ENCODE measurements at regions not wholly inside any gene's neighbourhood (a gene's known extent, or its start where the extent isn't known, plus 50 kb on each side); places are given as distances from the start of the nearest gene placed in this dataset.

DNA sequence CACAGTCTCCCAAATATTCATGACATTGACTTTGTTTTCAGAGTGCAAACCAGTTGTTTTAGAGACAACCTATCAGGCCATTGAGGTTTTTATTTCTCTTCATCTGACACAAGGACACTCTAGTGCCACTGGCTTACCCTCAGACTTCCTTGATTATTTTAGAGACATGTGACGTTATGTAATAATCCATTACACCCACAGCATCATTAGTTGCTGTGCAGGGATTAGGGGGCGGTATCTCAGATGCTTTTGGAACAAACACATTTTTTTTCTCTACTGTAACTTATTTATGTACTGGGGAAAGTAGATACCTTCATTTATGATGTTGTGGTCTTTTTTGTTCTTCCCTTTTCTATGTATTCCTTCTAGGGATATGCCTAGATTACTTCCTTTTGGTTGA, 2293.1 kb downstream of the PCDH7 start:
- no peaks in the 10 kb centered on the region for H3K4me1 Mint-ChIP-seq (ENCODE audit: low read depth, unreplicated experiment)
- H3K36me3 Mint-ChIP-seq (ENCODE audit: insufficient read depth, unreplicated experiment), result no peaks in the 10 kb centered on the region
- intact Hi-C loops (cut with micrococcal nuclease; ENCODE audit: unreplicated experiment), result no loop called here
- no peaks in the 10 kb centered on the region for H3K27me3 Mint-ChIP-seq (ENCODE audit: unreplicated experiment)
- no peak overlapping the region for H3K4me3 Mint-ChIP-seq (ENCODE audit: low read depth, unreplicated experiment)
- BruUV-seq (replicated peaks), result no TSS peak
- no peak for DNase-seq
- no peak overlapping the region for H3K27ac Mint-ChIP-seq (ENCODE audit: unreplicated experiment)
- CTCF ChIA-PET, result no interaction called here
- peaks cover 2% of the 10 kb centered on the region for H3K9me3 Mint-ChIP-seq (ENCODE audit: low read depth, unreplicated experiment)
- TF ChIP-seq, protein P1, sequence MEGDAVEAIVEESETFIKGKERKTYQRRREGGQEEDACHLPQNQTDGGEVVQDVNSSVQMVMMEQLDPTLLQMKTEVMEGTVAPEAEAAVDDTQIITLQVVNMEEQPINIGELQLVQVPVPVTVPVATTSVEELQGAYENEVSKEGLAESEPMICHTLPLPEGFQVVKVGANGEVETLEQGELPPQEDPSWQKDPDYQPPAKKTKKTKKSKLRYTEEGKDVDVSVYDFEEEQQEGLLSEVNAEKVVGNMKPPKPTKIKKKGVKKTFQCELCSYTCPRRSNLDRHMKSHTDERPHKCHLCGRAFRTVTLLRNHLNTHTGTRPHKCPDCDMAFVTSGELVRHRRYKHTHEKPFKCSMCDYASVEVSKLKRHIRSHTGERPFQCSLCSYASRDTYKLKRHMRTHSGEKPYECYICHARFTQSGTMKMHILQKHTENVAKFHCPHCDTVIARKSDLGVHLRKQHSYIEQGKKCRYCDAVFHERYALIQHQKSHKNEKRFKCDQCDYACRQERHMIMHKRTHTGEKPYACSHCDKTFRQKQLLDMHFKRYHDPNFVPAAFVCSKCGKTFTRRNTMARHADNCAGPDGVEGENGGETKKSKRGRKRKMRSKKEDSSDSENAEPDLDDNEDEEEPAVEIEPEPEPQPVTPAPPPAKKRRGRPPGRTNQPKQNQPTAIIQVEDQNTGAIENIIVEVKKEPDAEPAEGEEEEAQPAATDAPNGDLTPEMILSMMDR (IDR thresholded peaks at IDR 0.05; ENCODE audit: unreplicated experiment), result no peak

DNA sequence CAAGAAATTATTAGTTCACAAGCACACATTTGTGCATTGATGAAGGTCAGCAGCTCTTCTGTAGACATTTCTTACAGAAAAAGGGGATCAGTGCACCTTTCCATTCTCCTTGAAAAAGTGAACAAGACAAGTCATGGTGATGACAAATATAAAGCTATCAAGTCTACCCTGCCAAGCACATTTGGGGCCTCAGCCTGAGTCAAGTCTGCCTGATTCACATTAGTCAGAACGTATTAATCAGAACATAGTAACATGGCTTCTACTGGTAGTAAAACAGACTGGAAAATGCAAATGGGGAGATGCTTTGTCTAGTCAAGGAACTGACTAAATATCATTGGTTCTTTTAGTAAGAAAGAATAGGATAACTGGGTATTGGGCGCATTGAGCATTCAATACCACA, 2305.1 kb downstream of the PCDH7 start:
- no TSS peak for BruUV-seq (replicated peaks)

GRCh38 chr4:33029976-33030375, 2309.8 kb downstream of the PCDH7 start:
- no peak for DNase-seq
- BruUV-seq (replicated peaks), result no TSS peak
- H3K4me3 Mint-ChIP-seq (ENCODE audit: low read depth, unreplicated experiment), result no peak overlapping the region
- H3K27ac Mint-ChIP-seq (ENCODE audit: unreplicated experiment), result no peak overlapping the region
- no peaks in the 10 kb centered on the region for H3K9me3 Mint-ChIP-seq (ENCODE audit: low read depth, unreplicated experiment)
- H3K4me1 Mint-ChIP-seq (ENCODE audit: low read depth, unreplicated experiment), result no peaks in the 10 kb centered on the region
- H3K27me3 Mint-ChIP-seq (ENCODE audit: unreplicated experiment), result no peaks in the 10 kb centered on the region
- no peaks in the 10 kb centered on the region for H3K36me3 Mint-ChIP-seq (ENCODE audit: insufficient read depth, unreplicated experiment)
- CTCF ChIA-PET, result no interaction called here
- intact Hi-C loops (cut with micrococcal nuclease; ENCODE audit: unreplicated experiment), result no loop called here
- TF ChIP-seq, protein P1 (IDR thresholded peaks at IDR 0.05; ENCODE audit: unreplicated experiment), result no peak

More for the DNA sequence above, 2305.1 kb downstream of the PCDH7 start:
- CTCF ChIA-PET, result no interaction called here
- Mint-ChIP-seq H3K4me1 (ENCODE audit: low read depth, unreplicated experiment) (no peaks in the 10 kb centered on the region), H3K36me3 (ENCODE audit: insufficient read depth, unreplicated experiment) (no peaks in the 10 kb centered on the region), H3K27me3 (ENCODE audit: unreplicated experiment) (no peaks in the 10 kb centered on the region), H3K27ac (ENCODE audit: unreplicated experiment) (no peak overlapping the region), H3K4me3 (ENCODE audit: low read depth, unreplicated experiment) (no peak overlapping the region), H3K9me3 (ENCODE audit: low read depth, unreplicated experiment) (peaks cover 3% of the 10 kb centered on the region)
- intact Hi-C loops (cut with micrococcal nuclease; ENCODE audit: unreplicated experiment), result no loop called here
- no peak for DNase-seq
- TF ChIP-seq, protein P1 (IDR thresholded peaks at IDR 0.05; ENCODE audit: unreplicated experiment), result no peak

GRCh38 chr4:33031328-33031727, 2311.2 kb downstream of the PCDH7 start:
- H3K4me3 Mint-ChIP-seq (ENCODE audit: low read depth, unreplicated experiment), result no peak overlapping the region
- intact Hi-C loops (cut with micrococcal nuclease; ENCODE audit: unreplicated experiment), result no loop called here
- CTCF ChIA-PET, result no interaction called here
- no peaks in the 10 kb centered on the region for H3K9me3 Mint-ChIP-seq (ENCODE audit: low read depth, unreplicated experiment)
- H3K27ac Mint-ChIP-seq (ENCODE audit: unreplicated experiment), result no peak overlapping the region
- no peak for DNase-seq
- H3K27me3 Mint-ChIP-seq (ENCODE audit: unreplicated experiment), result no peaks in the 10 kb centered on the region
- TF ChIP-seq, protein P1 (IDR thresholded peaks at IDR 0.05; ENCODE audit: unreplicated experiment), result no peak
- no peaks in the 10 kb centered on the region for H3K4me1 Mint-ChIP-seq (ENCODE audit: low read depth, unreplicated experiment)
- H3K36me3 Mint-ChIP-seq (ENCODE audit: insufficient read depth, unreplicated experiment), result no peaks in the 10 kb centered on the region
- BruUV-seq (replicated peaks), result no TSS peak

GRCh38 chr4:33037464-33037863, 2317.3 kb downstream of the PCDH7 start:
- CTCF ChIA-PET, result no interaction called here
- Mint-ChIP-seq H3K27ac (ENCODE audit: unreplicated experiment) (no peak overlapping the region), H3K4me1 (ENCODE audit: low read depth, unreplicated experiment) (no peaks in the 10 kb centered on the region), H3K36me3 (ENCODE audit: insufficient read depth, unreplicated experiment) (no peaks in the 10 kb centered on the region), H3K27me3 (ENCODE audit: unreplicated experiment) (no peaks in the 10 kb centered on the region), H3K9me3 (ENCODE audit: low read depth, unreplicated experiment) (peaks cover 3% of the 10 kb centered on the region), H3K4me3 (ENCODE audit: low read depth, unreplicated experiment) (no peak overlapping the region)
- TF ChIP-seq, protein P1 (IDR thresholded peaks at IDR 0.05; ENCODE audit: unreplicated experiment), result no peak
- no peak for DNase-seq
- no TSS peak for BruUV-seq (replicated peaks)
- intact Hi-C loops (cut with micrococcal nuclease; ENCODE audit: unreplicated experiment), result no loop called here

All from Calu3 (cell line).